NCI-H69 (cell line): ENCODE measurements at regions not wholly inside any gene's neighbourhood (a gene's known extent, or its start where the extent isn't known, plus 50 kb on each side); places are given as distances from the start of the nearest gene placed in this dataset.
A peak's percentile ranks its signal among the peaks of the same experiment; 100 is the strongest.

Source experiments
- DNase-seq: peaks from one replicate; lab custom pipeline; 2025; lab: John Stamatoyannopoulos, UW

- DNase-seq, result no peak
Measured at GRCh38 chr7:79716329-79716728, 262.9 kb upstream of the MAGI2 start.

- DNase-seq, result no peak
Measured at GRCh38 chr7:79714081-79714480, 260.6 kb upstream of the MAGI2 start.

GRCh38 chr7:79713276-79713675 lies 259.8 kb upstream of the MAGI2 start:
- DNase-seq, result no peak

GRCh38 chr7:79711660-79712059 lies 258.2 kb upstream of the MAGI2 start:
- DNase-seq, result no peak

- DNase-seq, result peak; percentile 93
Measured at GRCh38 chr7:79709574-79710409, 256.3 kb upstream of the MAGI2 start.

- no peak for DNase-seq
Measured at GRCh38 chr7:79702116-79702515, 248.6 kb upstream of the MAGI2 start.

- no peak for DNase-seq
Measured at GRCh38 chr7:79692015-79692414, 238.5 kb upstream of the MAGI2 start.

GRCh38 chr7:79691074-79691473 lies 237.6 kb upstream of the MAGI2 start:
- no peak for DNase-seq

GRCh38 chr7:79684384-79684783 lies 230.9 kb upstream of the MAGI2 start:
- no peak for DNase-seq

- DNase-seq, result no peak
Measured at GRCh38 chr7:79683916-79684315, 230.4 kb upstream of the MAGI2 start.

- no peak for DNase-seq
Measured at GRCh38 chr7:79683185-79683890, 229.9 kb upstream of the MAGI2 start.

GRCh38 chr7:79681454-79681853 lies 228.0 kb upstream of the MAGI2 start:
- no peak for DNase-seq

GRCh38 chr7:79673969-79674368 lies 220.5 kb upstream of the MAGI2 start:
- DNase-seq, result no peak

GRCh38 chr7:79673421-79673820 lies 220.0 kb upstream of the MAGI2 start:
- no peak for DNase-seq

GRCh38 chr7:79668292-79668691 lies 214.8 kb upstream of the MAGI2 start:
- no peak for DNase-seq

- DNase-seq, result peak; percentile 20
Measured at GRCh38 chr7:79666472-79666871, 213.0 kb upstream of the MAGI2 start.

- DNase-seq, result peak; percentile 26
Measured at GRCh38 chr7:79664884-79665676, 211.6 kb upstream of the MAGI2 start.

GRCh38 chr7:79658304-79658703 lies 204.8 kb upstream of the MAGI2 start:
- DNase-seq, result peak; percentile 30

- no peak for DNase-seq
Measured at GRCh38 chr7:79653136-79653631, 199.7 kb upstream of the MAGI2 start.

GRCh38 chr7:79652619-79653018 lies 199.2 kb upstream of the MAGI2 start:
- no peak for DNase-seq

GRCh38 chr7:79647711-79648110 lies 194.2 kb upstream of the MAGI2 start:
- DNase-seq, result no peak

- no peak for DNase-seq
Measured at GRCh38 chr7:79646278-79646677, 192.8 kb upstream of the MAGI2 start.
